ENCODE measurements at regions not wholly inside any gene's neighbourhood (a gene's known extent, or its start where the extent isn't known, plus 50 kb on each side); places are given as distances from the start of the nearest gene placed in this dataset.

GRCh38 chr3:148004331-148004730 lies 595.2 kb downstream of the ZIC1 start (continued):
- TF ChIP-seq REST (IDR thresholded peaks at IDR 0.05; ENCODE audit: borderline replicate concordance): no peak

DNA sequence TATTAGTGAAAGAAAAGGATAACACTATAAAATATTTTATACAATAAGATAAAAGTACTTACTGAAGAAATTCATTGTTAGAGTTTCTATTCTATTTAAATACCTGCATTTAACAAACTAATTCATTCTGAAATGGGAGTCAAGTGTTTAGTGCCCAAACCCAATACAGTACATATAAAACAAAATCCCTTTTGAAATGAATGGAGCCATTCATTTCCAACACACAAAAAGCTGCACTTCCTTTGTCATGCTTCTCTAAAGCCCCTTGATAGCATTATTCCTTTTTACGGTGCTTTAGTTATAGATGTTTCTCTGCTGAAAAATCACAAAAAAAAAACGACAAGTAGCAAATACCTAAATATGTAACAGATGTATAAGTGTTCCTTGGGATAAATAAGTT lies 596.3 kb downstream of the ZIC1 start:
- Histone ChIP-seq H3K4me3 (ENCODE audit: low read length) (no peak overlapping the region), H3F3A (ENCODE audit: insufficient read depth, low read length, poor library complexity, severe bottlenecking) (no peaks in the 10 kb centered on the region), H3K9ac (ENCODE audit: low read length) (no peak overlapping the region), H3K4me2 (ENCODE audit: low read length) (no peak overlapping the region), H3K36me3 (ENCODE audit: insufficient read depth, low read length) (no peaks in the 10 kb centered on the region), H3K79me2 (replicated peaks; ENCODE audit: insufficient read depth, low read length) (no peaks in the 10 kb centered on the region), H2AFZ (ENCODE audit: low read depth, low read length) (no peak overlapping the region), H4K20me1 (ENCODE audit: insufficient read depth) (no peaks in the 10 kb centered on the region), H3K9me2 (ENCODE audit: insufficient read depth, low read length) (no peaks in the 10 kb centered on the region), H3K9me3 (ENCODE audit: low read length) (no peaks in the 10 kb centered on the region), H3K27ac (ENCODE audit: low read length) (no peak overlapping the region), H3K27me3 (ENCODE audit: insufficient read depth, low read depth, low read length) (no peaks in the 10 kb centered on the region)
- TF ChIP-seq TAF1 (IDR thresholded peaks at IDR 0.05; ENCODE audit: low read depth) (no peak), EZH2 (IDR thresholded peaks at IDR 0.05; ENCODE audit: borderline replicate concordance, insufficient read depth, low read length, poor library complexity, severe bottlenecking) (no peak), SMC3 (conservative IDR thresholded peaks at IDR 0.05; ENCODE audit: poor library complexity) (no peak)
- TF ChIP-seq, protein P1, sequence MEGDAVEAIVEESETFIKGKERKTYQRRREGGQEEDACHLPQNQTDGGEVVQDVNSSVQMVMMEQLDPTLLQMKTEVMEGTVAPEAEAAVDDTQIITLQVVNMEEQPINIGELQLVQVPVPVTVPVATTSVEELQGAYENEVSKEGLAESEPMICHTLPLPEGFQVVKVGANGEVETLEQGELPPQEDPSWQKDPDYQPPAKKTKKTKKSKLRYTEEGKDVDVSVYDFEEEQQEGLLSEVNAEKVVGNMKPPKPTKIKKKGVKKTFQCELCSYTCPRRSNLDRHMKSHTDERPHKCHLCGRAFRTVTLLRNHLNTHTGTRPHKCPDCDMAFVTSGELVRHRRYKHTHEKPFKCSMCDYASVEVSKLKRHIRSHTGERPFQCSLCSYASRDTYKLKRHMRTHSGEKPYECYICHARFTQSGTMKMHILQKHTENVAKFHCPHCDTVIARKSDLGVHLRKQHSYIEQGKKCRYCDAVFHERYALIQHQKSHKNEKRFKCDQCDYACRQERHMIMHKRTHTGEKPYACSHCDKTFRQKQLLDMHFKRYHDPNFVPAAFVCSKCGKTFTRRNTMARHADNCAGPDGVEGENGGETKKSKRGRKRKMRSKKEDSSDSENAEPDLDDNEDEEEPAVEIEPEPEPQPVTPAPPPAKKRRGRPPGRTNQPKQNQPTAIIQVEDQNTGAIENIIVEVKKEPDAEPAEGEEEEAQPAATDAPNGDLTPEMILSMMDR (IDR thresholded peaks at IDR 0.05; ENCODE audit: poor library complexity, severe bottlenecking): no peak

DNA sequence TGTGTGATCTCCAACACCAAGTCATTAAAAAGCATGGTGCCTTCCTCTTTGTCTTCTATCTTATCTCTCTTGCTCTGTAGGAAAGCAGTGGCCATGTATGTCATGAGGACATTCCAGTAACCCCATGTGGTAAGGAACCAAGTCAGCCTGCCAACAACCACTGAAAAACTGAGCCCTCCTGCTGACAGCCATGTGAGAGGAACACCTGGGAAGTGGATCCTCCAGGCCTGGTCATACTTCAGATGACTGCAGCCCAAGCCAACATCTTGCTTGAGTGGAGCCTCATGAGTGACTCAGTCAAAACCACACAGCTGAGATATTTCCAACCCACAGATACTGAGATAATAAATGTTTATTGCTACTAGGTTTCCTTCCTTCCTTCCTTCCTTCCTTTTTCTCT lies 597.3 kb downstream of the ZIC1 start:
- H3K4me3 ChIP-seq (ENCODE audit: low read length): no peak overlapping the region
- H2AFZ ChIP-seq (ENCODE audit: low read depth, low read length): no peak overlapping the region
- H3K4me2 ChIP-seq (ENCODE audit: low read length): no peak overlapping the region
- no peak overlapping the region for H3K9ac ChIP-seq (ENCODE audit: low read length)
- no peaks in the 10 kb centered on the region for H3K36me3 ChIP-seq (ENCODE audit: insufficient read depth, low read length)
- no peaks in the 10 kb centered on the region for H3F3A ChIP-seq (ENCODE audit: insufficient read depth, low read length, poor library complexity, severe bottlenecking)
- no peaks in the 10 kb centered on the region for H3K9me2 ChIP-seq (ENCODE audit: insufficient read depth, low read length)
- no peak overlapping the region for H3K27ac ChIP-seq (ENCODE audit: low read length)
- no peaks in the 10 kb centered on the region for H3K27me3 ChIP-seq (ENCODE audit: insufficient read depth, low read depth, low read length)
- no peaks in the 10 kb centered on the region for H3K9me3 ChIP-seq (ENCODE audit: low read length)
- no peaks in the 10 kb centered on the region for H4K20me1 ChIP-seq (ENCODE audit: insufficient read depth)
- no peaks in the 10 kb centered on the region for H3K79me2 ChIP-seq (replicated peaks; ENCODE audit: insufficient read depth, low read length)
- TF ChIP-seq RAD21 (conservative IDR thresholded peaks at IDR 0.05) (no peak), POLR2AphosphoS5 (IDR thresholded peaks at IDR 0.05) (no peak), TAF1 (IDR thresholded peaks at IDR 0.05; ENCODE audit: low read depth) (no peak), REST (IDR thresholded peaks at IDR 0.05; ENCODE audit: borderline replicate concordance) (no peak)
